GM21528 (cell line): ENCODE measurements at regions not wholly inside any gene's neighbourhood (a gene's known extent, or its start where the extent isn't known, plus 50 kb on each side); places are given as distances from the start of the nearest gene placed in this dataset.

ENCODE experiments used
- ATAC-seq: cut with Tn5 transposase; IDR thresholded peaks from one replicate; pipeline ENCODE4 v1.9.1; 2021; ENCODE audit warnings: mild to moderate bottlenecking, moderate library complexity; ENCODE audit not compliant: unreplicated experiment, low FRiP score

DNA sequence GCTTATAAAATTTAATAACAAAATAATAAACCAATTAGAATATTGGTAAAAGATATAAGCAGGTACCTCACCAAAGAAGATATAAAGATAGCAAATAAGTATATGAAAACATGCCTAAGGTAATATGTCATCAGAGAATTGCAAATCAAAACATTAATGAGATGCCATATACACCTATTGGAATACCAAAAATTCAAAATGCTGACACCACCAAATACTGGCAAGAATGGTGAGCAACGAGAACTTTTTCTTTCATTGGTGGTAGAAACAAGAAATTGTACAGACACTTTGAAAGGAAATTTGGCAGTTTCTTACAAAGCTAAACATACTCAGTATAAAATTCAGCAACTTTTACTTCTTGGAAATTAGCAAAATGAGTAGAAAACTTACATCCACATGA, 346.9 kb upstream of the ROBO1 start:
- ATAC-seq: no peak

DNA sequence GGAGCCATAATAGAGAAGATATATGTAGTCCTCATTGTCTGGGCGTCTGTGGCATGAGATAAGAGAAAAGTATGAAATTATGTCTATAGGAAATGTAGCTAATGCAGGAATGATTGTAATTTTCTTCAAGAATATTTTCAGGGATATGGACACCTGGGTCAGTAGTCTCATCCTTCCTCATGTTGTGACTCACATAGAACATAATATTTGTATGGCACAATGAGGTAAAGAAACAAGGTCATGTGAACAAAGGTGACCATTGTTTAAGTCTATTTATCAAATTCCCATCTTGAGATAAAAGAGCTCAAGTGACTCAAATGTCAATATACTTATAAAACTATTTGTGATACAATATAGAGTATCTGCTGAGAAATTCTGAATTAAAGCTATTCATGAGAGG, 345.5 kb upstream of the ROBO1 start:
- ATAC-seq: no peak

DNA sequence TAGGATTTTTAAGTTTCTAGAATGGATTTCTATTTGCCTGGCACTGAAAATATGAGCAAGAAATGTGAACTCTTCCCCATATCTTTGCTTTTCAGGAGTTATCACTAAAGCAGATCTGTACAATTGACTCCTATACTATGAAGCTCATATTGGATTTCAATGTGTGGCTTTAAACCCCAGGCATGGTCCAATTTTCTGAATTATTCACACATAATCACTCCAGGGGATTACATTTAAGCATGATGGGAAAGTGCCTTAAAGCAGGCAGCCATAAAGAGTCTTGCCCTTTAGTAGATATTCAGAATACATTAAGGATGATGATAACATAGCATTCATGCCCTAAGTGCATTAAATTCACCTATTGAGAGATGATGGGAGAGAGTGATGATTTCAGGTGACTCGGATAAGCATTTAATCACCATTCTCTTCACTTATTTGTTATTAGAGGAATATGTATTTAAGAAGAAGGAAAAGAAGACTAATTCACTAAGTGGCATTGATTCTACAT, 331.8 kb upstream of the ROBO1 start:
- ATAC-seq: no peak

DNA sequence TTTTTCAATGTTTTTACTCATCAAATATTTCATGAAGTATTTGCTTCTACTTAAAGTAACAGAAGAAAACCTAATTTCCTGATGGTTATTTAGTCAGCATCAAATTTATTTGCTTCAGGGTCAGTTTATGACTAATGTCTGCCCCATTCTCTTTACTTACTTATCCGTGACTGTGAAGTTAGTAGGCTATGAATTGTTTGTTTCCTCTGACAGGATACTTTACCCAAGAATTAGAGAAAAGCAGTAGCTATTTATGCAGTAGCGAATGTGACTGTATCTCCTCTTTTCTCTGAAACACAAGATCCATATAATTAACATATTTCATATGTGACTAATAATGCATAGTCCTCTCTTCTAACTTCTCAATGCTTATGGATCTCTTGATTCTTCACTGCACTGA, 329.9 kb upstream of the ROBO1 start:
- no peak for ATAC-seq

DNA sequence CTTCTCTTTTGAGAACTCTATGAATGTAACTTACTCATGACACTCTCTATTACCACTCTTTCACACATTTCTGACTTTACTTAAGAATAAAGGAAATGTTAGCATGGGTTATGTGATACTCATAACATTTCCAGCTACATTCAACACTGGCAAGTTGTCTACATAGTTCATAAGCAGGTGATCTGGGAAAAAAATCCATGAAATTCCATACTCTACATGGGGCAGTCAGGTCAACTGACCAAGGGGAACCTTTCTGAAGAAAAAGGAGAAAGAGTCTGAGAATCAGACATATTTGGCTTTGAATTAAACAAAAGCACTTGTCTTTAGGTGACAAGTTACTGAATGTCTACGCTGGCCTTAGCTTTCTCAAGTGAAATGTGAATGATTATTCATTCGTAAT, 329.1 kb upstream of the ROBO1 start:
- no peak for ATAC-seq

DNA sequence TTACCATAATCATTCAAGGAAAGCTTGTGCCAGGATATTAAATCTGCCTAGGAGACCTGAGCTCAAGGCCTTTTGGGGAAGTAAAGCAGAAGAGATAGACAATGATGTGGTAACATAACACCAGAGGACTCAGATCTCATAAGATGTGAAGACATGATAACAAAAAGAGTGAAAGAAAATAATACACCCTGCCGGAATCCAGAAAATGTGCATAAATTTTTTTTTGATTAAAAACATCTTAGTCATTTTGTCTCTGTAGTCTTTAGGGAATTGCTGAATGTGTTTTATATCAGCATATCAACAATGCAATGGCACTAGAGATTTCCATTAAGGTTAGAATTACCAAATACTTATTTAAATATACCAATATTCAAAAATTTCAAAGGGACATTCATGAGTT, 326.8 kb upstream of the ROBO1 start:
- no peak for ATAC-seq

DNA sequence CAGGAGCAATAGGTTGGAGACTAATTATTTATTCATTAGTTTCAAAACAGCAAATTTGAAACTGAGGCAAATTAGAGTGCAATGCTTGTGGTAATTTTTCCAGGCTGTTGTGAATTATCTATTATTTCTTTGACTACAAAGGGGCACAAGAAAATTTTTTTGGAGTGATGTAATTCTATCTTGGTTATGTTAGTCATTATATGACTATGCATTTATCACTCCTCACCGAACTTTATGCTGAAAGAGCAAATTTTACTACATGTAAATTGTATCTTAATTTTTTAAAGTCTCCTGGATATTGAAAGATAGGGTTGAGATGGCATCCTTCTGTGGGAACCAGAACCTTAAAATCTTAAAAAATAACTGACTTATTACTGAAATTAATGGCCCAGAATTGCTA, 320.0 kb upstream of the ROBO1 start:
- ATAC-seq: no peak

DNA sequence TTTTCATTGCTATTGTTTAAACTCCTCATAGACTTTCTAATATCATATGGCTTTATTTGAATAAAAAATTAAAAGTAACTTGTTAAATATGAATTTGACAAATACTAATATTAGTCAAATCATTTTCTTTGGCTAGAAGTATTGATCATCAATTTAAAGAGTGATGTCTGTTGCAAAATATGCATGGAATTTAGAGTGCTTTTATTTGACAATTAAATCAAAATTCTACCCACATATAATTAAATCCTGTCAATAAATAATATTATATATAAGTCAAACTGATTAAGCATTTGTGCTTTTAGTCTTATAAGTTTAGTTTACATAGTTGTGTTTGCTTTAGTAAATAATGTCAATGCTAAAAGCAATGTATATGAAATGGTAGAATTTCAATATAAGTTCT, 318.6 kb upstream of the ROBO1 start:
- no peak for ATAC-seq

DNA sequence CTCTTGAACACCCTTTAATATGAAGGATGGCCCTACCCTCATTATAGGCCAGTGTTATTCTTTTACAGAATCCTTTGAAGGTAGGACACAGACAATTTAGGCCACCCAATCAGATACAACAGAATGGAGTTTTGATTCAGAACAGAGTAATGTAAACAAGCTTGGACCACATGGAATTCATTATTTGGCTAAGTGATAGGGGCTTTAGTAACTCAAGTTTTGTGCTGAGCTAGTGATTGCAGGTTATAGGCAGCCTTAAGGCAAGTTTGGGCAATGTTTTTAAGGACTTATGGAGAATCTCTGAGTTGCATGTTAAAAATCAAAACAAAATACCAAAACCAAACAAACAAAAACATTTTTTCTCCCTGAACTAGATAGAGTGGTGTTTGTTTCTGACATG, 312.1 kb upstream of the ROBO1 start:
- no peak for ATAC-seq

DNA sequence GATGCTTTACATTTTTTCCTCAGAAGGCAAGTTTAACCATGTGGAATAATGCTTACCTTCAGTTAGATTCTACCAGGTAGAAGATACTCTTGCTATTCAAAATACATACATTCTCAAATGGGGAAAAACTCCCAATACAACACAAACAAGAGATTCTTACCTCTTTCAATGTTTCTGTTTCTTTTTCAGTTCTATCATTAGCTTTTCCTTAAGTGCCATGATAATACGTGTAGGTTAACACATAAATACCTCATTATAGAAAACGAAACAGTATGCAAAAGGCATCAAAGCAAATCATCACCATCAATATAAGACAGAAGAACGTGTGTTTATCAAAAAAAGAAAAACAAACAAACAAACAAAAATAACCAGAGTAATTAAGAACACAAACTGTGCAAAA, 300.7 kb upstream of the ROBO1 start:
- ATAC-seq: no peak

DNA sequence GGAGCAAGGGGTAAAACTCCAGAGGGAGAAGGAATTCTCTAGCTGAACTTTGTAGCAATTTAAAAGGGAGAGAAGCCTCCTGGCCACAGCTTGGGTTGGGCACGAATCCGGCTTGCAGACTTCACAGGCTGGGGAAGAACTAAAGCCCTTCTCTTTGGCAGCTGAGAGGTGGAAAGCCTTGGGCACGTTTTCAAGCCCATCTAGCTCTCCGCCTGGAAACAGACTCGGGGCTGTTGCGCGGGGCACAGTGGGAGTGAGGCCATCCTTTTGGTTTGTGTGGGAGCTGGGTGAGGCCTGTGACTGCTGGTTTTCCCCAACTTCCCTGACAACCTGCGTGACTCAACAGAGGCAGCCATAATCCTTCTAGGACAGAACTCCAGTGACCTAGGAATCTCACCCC, 295.7 kb upstream of the ROBO1 start:
- ATAC-seq: no peak

DNA sequence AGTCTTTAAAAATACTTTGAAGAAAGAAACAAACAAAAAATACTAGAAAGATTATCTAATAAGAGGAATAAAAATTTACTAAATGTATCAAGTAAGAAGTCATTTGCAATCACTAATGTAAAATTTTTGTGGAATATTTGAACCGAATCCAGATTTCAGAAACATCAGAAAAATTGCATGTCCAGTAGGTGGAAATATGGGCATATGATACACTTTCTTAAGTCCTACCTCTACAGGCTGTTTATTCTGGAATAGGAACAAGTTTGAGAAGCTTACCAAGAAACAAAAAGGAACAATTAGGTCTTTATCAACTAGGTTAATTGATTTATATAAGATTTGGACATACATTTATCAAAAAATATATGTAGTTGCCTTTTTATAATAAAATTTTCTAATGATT, 292.9 kb upstream of the ROBO1 start:
- no peak for ATAC-seq

DNA sequence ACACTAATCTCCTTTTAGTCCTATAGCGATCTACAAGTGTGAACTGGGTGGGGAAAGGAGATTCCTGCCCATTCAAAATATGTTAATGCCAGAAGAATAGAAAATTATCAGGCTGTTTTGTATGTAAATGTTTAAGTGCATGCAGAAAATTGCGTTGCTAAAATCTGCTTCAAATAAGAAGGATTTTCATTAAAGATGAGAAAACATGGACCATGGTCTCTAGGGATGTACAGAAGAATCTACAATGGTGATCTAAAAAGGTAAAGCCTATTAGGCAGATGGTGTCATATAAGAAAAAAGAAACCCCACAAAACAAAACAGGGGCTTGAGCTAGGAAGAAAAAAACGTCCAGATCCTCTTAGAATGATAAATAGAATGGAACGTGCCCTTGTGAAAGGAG, 287.5 kb upstream of the ROBO1 start:
- ATAC-seq: no peak

DNA sequence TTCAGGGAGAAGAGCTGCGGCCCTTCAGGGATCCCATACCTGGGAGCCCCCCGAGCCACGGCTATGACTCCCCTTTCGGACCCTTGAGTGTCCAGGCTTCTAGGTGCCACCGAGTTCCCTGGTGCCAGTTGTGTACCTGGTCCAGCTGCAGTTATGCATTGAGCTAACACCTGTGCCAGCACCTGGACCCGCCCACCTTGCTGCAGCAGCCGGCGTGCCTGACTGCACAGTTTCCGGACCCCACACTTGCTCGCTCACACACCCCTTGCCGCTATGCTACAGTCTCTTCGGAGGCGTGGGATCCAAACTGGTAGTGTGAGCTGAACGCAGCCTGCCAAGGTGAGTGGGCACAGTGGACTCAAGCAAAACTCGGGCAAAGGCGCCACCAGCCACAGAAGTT, 284.5 kb upstream of the ROBO1 start:
- no peak for ATAC-seq

DNA sequence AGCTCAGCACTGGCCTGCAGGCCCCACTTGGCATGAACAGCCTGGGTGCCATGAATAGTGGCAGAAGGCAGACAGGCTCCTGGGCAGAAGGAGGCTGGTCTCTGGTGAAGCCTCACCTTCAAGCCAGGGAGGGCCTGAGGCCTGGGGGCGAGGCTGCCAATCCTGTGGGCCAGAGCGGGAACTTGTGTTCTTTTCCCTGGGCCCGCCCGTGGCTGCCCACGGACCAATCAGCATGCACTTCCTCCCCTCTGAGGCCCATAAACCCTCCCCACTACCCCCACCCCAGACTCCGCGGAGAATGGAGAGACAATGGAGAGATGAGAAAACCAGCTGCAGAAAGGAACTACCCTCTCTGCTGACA, 283.8 kb upstream of the ROBO1 start:
- no peak for ATAC-seq

DNA sequence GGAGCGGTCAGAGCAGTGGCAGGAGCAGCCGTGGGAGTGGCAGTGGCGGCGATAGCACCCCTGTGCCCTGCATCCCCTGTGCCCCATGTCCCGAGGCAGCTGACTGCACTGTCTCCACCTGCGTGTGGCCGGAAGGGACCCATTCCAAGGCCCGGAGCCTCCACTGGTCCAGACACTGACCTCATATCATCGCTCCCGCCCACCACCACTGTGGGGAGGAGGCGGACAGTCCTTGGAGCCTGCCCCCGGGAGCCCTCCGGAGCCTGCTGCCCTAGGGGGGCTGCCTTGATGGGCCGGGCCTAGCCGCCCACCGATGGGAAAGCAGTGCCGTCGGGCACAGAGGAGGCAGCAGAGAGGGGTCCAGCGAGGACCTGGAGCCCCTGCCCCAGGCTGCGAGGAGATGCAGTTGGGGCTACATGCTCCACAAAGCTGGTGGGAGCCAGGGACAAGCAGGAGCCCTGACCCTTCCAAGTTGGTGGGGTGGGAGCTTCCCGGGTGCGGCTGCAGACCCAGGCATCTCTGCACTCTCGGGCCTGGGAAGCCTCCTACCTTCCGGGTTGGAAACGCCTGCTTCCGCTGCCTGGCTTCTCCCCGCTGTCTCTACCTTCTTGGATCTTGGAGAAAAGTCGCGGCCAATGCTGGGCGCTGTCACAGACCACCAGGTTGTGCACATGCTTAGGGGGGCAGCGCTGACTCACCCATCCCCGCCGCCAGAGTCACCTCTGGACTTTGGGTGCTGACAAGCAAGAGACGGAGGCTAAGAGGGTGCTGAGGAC, 283.2 kb upstream of the ROBO1 start:
- ATAC-seq: no peak

DNA sequence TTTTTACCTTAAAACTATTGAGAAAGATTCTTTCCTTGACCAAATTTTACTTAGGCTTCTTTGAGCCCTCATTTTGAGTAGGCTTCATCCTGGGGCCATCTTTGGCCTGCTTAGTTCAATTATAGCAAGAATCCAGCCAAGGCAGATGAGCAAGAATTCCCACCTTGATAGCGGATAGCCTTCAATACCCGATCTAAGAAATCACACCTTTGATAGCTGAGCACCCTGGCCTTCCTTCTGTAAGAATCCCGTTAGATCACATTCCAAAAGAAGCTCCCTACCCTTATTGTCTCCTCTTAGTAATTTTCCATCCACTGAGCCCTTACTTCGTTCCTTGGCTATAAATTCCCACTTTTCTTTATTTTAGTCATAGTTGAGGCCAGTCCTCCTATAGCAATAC, 275.4 kb upstream of the ROBO1 start:
- no peak for ATAC-seq

DNA sequence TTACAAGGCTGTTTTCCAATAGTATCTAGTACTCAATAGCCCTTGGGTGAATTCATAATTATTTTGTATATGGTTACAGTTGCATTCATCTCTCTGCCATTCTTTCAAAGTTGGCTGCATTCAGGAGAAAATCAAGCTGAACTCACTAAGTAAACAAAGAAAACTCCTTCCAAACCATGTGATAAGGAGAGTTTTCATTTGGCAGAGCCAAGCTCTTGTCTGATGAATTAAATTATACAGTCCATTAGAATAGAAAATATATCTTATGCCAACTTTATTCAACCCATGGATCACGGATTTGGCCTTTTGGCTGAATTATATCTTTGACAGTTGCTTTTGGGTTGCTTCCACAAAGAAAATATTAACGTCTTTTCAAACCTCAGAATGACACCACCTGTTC, 272.3 kb upstream of the ROBO1 start:
- no peak for ATAC-seq

DNA sequence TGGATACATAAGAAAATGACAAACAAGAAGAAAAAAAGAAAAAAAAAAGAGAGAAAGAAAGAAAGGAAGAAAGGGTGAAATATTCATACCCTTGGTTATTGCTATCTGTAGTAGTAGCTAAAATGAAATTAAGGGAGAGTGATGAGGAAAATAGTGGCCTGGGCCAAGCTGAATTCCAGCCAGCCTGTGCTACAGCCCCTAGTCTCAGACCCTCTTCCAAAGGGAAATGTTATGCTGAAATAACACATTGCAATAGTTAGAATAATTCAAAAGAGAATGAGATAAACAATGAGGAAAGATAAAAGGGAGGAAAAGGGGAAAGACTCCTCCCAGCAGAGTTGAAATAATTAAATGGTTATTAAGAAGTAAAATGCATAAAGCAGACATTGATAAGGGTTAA, 268.4 kb upstream of the ROBO1 start:
- ATAC-seq: no peak

DNA sequence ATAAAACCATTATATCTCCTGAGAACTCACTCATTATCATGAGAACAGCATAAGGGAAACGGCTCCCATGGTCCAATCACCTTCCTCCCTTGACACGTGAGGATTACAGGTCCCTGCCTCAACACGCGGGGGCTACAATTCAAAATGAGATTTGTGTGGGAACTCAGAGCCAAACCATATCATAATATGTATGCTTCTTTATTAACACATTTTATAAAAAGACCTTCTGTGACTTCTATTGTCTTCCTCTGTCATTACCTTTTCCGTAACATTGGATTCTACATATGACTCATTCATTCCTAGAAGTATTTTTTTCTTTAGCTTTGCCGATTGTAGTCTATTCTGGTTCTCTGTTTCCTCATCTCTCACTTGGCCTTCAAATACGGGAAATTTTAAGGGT, 267.2 kb upstream of the ROBO1 start:
- no peak for ATAC-seq

DNA sequence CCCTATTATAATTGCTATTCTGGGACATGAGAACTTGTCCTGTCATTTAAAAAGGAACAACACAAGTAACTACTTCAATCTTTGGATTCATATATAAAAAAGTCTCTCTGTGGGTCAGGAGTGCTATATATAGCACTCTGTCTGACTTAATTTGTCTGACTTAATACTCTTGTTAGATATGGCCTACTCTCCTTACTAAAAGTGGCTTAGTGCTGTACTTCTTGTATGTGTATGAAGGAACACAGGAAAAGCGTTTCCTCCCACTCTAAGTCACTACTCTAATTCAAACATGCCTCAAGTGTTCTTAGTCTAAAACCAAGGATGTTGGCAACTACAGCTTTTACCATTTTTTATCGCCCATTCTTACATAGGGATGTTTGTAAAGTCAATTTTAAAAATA, 255.2 kb upstream of the ROBO1 start:
- ATAC-seq: no peak

DNA sequence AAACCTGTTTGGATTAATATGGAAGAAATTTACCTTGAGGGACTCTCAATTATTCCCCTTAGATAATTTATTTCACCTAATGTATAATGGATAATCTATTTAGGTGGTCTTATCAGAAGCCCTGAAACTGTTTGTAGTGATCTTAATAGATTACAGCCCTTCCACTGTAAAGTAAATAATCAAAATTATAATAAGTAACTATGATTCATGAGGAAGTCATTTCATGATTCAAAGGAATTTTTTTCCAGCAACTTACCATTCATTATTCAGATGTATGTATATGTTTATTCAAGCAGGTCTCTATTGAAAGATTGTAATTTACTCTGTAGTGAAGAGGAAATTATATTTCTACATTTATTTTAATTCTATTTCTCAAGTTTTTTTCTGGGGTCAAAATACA, 250.6 kb upstream of the ROBO1 start:
- ATAC-seq: no peak

DNA sequence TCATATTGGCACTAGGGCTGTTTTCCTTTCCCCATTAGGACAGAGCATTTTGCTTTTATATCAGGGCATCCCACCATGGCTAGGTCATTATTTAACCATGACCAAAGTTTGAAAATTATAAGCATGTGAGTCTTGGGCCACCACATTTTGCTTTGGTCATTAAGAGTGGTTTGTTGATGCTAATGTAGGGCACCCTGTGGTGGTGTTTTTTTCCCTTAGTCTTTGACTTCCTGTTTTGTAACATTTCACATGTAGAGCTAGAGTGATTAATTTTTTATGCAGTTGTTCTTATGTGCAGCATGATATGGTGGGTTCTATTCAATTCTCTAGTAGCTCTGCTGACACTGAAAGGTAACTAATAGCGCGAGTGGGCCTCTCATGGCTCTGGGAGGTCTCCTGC, 249.6 kb upstream of the ROBO1 start:
- ATAC-seq: no peak
